OCI-LY7 (cell line): ENCODE measurements at regions not wholly inside any gene's neighbourhood (a gene's known extent, or its start where the extent isn't known, plus 50 kb on each side); places are given as distances from the start of the nearest gene placed in this dataset.

Experiments used
- CTCF ChIP-seq: fragments of 200-600 bp; sonication (generic); conservative IDR thresholded peaks from 2 replicates; pipeline ENCODE4 v1.5.1; 2014; ENCODE audit warnings: mild to moderate bottlenecking, antibody characterized with exemption, low read length, moderate library complexity, mixed read lengths
- EZH2phosphoT487 ChIP-seq: fragments of 200-600 bp; sonication (generic); IDR thresholded peaks from 2 replicates; pipeline ENCODE4 v1.6.1; 2018; ENCODE audit warnings: low read depth, borderline replicate concordance, mild to moderate bottlenecking, mixed run types, antibody characterized with exemption, low read length, moderate library complexity, mixed read lengths

- TF ChIP-seq CTCF (no peak), EZH2phosphoT487 (no peak)
Measured at GRCh38 chr11:23684701-23685100, 812.2 kb upstream of the LUZP2 start.
